Fibroblast of lung (primary cell): ENCODE measurements at regions not wholly inside any gene's neighbourhood (a gene's known extent, or its start where the extent isn't known, plus 50 kb on each side); places are given as distances from the start of the nearest gene placed in this dataset.
A peak's percentile ranks its signal among the peaks of the same experiment; 100 is the strongest.

Experiments
- DNase-seq, 2 donors: peaks; one replicate each; pipeline versions ENCODE4 v3.0.0 to v3.0.0-alpha.2; 2010; ENCODE audit warnings: low read depth in 2 of 2
- H2AFZ ChIP-seq: 2 replicates; pipeline ENCODE4 v1.5.1; 2012; ENCODE audit warnings: low read length, control low read depth, inconsistent platforms
- H3K27ac ChIP-seq: 2 replicates; pipeline ENCODE4 v1.5.1; 2011; ENCODE audit warnings: low read length, control low read depth; ENCODE audit not compliant: insufficient read depth
- H3K27me3 ChIP-seq: 2 replicates; pipeline ENCODE4 v1.5.1; 2011; ENCODE audit warnings: mild to moderate bottlenecking, low read length; ENCODE audit not compliant: control insufficient read depth, insufficient read depth
- H3K36me3 ChIP-seq: 2 replicates; pipeline ENCODE4 v1.5.1; 2011; ENCODE audit warnings: low read length; ENCODE audit not compliant: control insufficient read depth, insufficient read depth
- H3K4me1 ChIP-seq: 2 replicates; pipeline ENCODE4 v1.5.1; 2011; ENCODE audit warnings: low read length; ENCODE audit not compliant: control insufficient read depth, insufficient read depth; ENCODE audit errors: extremely low read depth
- H3K4me2 ChIP-seq: 2 replicates; pipeline ENCODE4 v1.5.1; 2011; ENCODE audit warnings: low read length, control low read depth; ENCODE audit not compliant: insufficient read depth; ENCODE audit errors: extremely low read depth
- H3K4me3 ChIP-seq, 4 experiments: fragments of 200-600 bp in 1 of 4; sonication (generic) in 1 of 4; replicated peaks in 1 of 4; 2 replicates each; pipeline ENCODE4 v1.5.1; 2011 to 2016; ENCODE audit warnings: low read length in 4 of 4, low read depth in 3 of 4, mild to moderate bottlenecking in 3 of 4, control low read depth in 2 of 4, inconsistent platforms in 1 of 4, mixed read lengths in 1 of 4; ENCODE audit not compliant: insufficient read depth in 1 of 4; ENCODE audit errors: control extremely low read depth in 1 of 4
- H3K79me2 ChIP-seq: 2 replicates; pipeline ENCODE4 v1.5.1; 2012; ENCODE audit warnings: mild to moderate bottlenecking, low read length, inconsistent platforms; ENCODE audit not compliant: control insufficient read depth, insufficient read depth
- H3K9ac ChIP-seq: 2 replicates; pipeline ENCODE4 v1.5.1; 2011; ENCODE audit warnings: mild to moderate bottlenecking, low read length, control low read depth; ENCODE audit not compliant: insufficient read depth
- H3K9me3 ChIP-seq: 2 replicates; pipeline ENCODE4 v1.5.1; 2012; ENCODE audit warnings: low read depth, low read length; ENCODE audit not compliant: control insufficient read depth, insufficient read depth
- H4K20me1 ChIP-seq: 2 replicates; pipeline ENCODE4 v1.5.1; 2011; ENCODE audit warnings: low read length; ENCODE audit not compliant: control insufficient read depth, insufficient read depth; ENCODE audit errors: extremely low read depth
- EZH2 ChIP-seq: IDR thresholded peaks from 2 replicates; pipeline ENCODE4 v1.5.1; 2012; ENCODE audit warnings: low read length, control low read depth, mild to moderate bottlenecking; ENCODE audit errors: missing control alignments
- TF ChIP-seq, protein P1 (sequence below), 2 donors: IDR thresholded peaks in 1 of 2; conservative IDR thresholded peaks in 1 of 2; 1 replicate in 1 of 2; 2 replicates in 1 of 2; pipeline ENCODE4 v1.5.1; 2011 to 2012; ENCODE audit warnings: low read length in 2 of 2, control low read depth in 1 of 2, inconsistent platforms in 1 of 2, low read depth in 1 of 2, mild to moderate bottlenecking in 1 of 2

DNA sequence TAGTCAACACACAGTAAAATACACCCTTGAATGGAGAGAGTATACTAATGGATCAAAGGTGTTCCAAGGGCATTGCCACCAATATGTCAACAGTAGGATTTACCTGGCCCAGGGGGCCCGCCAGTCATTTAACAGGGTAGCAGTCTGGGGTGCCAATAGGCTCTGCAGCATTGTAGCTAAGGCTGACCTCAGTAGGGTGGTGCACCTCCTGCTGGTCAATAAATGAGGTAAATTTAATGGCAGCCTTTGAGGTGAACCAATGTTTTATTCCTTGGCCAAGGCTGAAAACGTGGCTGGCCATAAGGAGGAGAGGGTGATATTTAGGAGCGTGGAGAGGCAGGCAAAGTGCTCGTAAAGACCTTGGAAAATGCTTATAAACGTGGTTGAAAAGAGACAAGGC, 147.2 kb downstream of the RPS12 start:
- Histone ChIP-seq H3K27ac (no peak overlapping the region), H3K9ac (no peak overlapping the region), H3K79me2 (no peaks in the 10 kb centered on the region), H4K20me1 (no peaks in the 10 kb centered on the region), H3K4me2 (peak overlapping the region; percentile 2), H3K4me3 (no peak overlapping the region), H3K4me1 (no peaks in the 10 kb centered on the region), H2AFZ (no peak overlapping the region), H3K9me3 (no peaks in the 10 kb centered on the region), H3K36me3 (no peaks in the 10 kb centered on the region), H3K27me3 (no peaks in the 10 kb centered on the region)
- TF ChIP-seq, protein P1, sequence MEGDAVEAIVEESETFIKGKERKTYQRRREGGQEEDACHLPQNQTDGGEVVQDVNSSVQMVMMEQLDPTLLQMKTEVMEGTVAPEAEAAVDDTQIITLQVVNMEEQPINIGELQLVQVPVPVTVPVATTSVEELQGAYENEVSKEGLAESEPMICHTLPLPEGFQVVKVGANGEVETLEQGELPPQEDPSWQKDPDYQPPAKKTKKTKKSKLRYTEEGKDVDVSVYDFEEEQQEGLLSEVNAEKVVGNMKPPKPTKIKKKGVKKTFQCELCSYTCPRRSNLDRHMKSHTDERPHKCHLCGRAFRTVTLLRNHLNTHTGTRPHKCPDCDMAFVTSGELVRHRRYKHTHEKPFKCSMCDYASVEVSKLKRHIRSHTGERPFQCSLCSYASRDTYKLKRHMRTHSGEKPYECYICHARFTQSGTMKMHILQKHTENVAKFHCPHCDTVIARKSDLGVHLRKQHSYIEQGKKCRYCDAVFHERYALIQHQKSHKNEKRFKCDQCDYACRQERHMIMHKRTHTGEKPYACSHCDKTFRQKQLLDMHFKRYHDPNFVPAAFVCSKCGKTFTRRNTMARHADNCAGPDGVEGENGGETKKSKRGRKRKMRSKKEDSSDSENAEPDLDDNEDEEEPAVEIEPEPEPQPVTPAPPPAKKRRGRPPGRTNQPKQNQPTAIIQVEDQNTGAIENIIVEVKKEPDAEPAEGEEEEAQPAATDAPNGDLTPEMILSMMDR (conservative IDR thresholded peaks at IDR 0.05 in 1 of 2, IDR thresholded peaks at IDR 0.05 in 1 of 2; ENCODE audit: low read depth in 1 of 2, low read length in 2 of 2) = peak in 1 of 2 donors; percentile 7
- TF ChIP-seq EZH2 = no peak
- DNase-seq = no peak

DNA sequence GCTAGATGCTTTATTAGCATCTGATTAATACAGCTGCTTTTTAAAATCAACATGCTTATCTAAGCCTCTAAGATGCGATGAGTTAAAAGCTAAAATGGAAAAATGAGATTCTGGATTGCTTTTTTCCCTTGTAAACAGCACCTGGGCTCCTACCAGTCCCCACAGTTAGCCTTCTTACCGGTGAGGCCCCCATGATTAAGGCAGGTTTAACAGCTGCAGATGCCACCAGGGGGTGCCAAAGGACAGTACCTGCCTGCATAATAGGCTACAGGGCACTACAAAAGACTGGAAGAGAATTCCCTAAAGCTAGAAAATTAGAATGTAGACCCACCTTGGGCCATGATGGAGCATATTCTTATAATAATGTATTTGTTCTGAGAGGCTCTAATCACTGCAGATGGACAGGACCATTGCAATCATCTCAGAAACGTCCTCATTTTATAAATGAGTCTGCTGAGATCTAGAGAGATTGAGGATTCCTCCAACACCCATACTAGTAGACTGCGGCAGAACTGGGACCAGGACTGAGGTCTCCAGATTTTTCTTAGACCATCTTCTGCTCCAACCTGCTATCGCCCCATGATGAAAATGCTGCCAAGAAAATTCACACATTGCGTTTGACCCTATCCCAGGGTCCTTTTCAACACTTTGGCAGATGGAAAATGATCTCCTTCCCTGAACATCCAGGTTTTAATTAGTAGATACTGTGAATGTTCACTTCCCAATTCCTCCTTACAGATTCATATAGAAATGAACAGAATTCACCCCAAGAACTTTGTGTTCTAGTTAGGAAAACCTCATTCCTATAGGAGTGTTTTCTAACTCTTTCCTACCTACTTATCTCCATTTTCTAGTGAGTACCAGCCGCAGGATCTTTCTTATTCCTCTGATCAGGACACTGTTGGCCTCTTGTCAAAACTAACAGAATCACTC, 148.8 kb downstream of the RPS12 start:
- no peaks in the 10 kb centered on the region for H4K20me1 ChIP-seq
- H3K9ac ChIP-seq = no peak overlapping the region
- H3K79me2 ChIP-seq = no peaks in the 10 kb centered on the region
- no peak overlapping the region for H2AFZ ChIP-seq
- TF ChIP-seq, protein P1 (conservative IDR thresholded peaks at IDR 0.05 in 1 of 2, IDR thresholded peaks at IDR 0.05 in 1 of 2; ENCODE audit: low read depth in 1 of 2, low read length in 2 of 2) = peak; percentile 74 to 93
- TF ChIP-seq EZH2 = no peak
- H3K27ac ChIP-seq = no peak overlapping the region
- DNase-seq = peak; percentile 57 to 76
- no peak overlapping the region for H3K4me2 ChIP-seq
- H3K36me3 ChIP-seq = no peaks in the 10 kb centered on the region
- H3K4me3 ChIP-seq = no peak overlapping the region
- no peaks in the 10 kb centered on the region for H3K9me3 ChIP-seq
- H3K4me1 ChIP-seq = no peaks in the 10 kb centered on the region
- no peaks in the 10 kb centered on the region for H3K27me3 ChIP-seq

DNA sequence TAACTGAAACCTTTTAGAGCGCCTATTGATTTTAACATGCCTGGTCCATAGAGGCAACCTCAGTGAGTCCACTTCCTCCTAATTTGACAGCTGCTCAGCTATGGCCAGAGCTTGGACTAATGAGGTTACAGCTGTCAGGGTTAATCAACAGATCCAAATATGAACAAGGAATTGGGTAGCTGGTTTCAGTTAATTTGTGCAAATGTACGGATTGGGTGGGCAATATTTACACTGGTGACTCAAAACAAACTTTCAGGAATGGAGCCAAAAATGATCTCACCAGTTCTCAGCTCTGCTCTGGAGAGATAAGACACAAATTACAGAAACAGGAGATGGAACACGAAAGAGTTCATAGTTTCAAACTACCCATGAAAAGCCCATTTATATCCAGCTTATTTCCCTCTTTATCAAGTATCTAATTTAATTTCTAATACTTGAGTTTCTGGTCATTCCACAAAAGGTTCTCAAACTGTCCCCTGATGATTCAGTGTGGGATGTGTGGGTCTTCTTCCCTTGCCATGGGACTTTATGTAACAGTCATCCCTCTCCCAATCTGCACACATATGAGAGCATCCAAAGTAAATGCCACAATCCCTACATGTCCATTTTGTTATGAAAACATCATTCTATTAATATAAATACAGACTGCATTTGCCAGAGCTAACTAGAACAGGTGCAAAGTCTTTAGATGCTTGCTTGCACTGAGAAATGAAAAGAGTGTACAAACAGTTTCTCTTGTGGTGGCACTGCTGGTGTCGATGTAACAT, 149.9 kb downstream of the RPS12 start:
- no peak overlapping the region for H3K9ac ChIP-seq
- no peaks in the 10 kb centered on the region for H3K9me3 ChIP-seq
- no peaks in the 10 kb centered on the region for H3K4me1 ChIP-seq
- TF ChIP-seq, protein P1 (conservative IDR thresholded peaks at IDR 0.05 in 1 of 2, IDR thresholded peaks at IDR 0.05 in 1 of 2; ENCODE audit: low read depth in 1 of 2, low read length in 2 of 2) = no peak
- no peak for TF ChIP-seq EZH2
- H3K27me3 ChIP-seq = no peaks in the 10 kb centered on the region
- no peaks in the 10 kb centered on the region for H3K79me2 ChIP-seq
- no peak overlapping the region for H3K27ac ChIP-seq
- H3K4me2 ChIP-seq = peak overlapping the region; percentile 48
- no peaks in the 10 kb centered on the region for H4K20me1 ChIP-seq
- peak; percentile 70 to 86 for DNase-seq
- no peaks in the 10 kb centered on the region for H3K36me3 ChIP-seq
- no peak overlapping the region for H2AFZ ChIP-seq
- H3K4me3 ChIP-seq = no peak overlapping the region
